HCT116 (cell line): ENCODE measurements at regions not wholly inside any gene's neighbourhood (a gene's known extent, or its start where the extent isn't known, plus 50 kb on each side); places are given as distances from the start of the nearest gene placed in this dataset.

ENCODE experiments used
- ATAC-seq: fragments of 200-7000 bp; cut with Tn5 transposase; 2 replicates; pipeline ENCODE4 v1.9.1; 2020; ENCODE audit warnings: mild to moderate bottlenecking, moderate library complexity
- BruUV-seq: library from RNA; stranded (reverse); fragments of 400-500 nt; replicated peaks from 2 replicates; lab custom pipeline; 2021; lab: Mats Ljungman, UMichigan
- CTCF ChIA-PET: fragments of 300-600 bp; sonication (Branson Sonifier 250); formaldehyde crosslinking; loops from one replicate; lab custom pipeline; 2021; ENCODE audit warnings: antibody characterized with exemption; lab: Charles Lee
- POLR2A ChIA-PET: fragments of 300-600, 350-600 bp; sonication (Branson Sonifier 250); formaldehyde crosslinking; loops from one replicate; lab custom pipeline; 2021; ENCODE audit warnings: antibody characterized with exemption; lab: Charles Lee
- RAD21 ChIA-PET, 2 experiments: fragments of 300-600 bp; sonication (Branson Sonifier 250); formaldehyde crosslinking; loops; one replicate each; lab custom pipeline; 2023; ENCODE audit warnings: low total read pairs in 2 of 2; ENCODE audit not compliant: uncharacterized antibody in 2 of 2, unreplicated experiment in 2 of 2, low non-redundant PET in 1 of 2; lab: Charles Lee
- DNase-seq: peaks from one replicate; pipeline ENCODE4 v3.0.0-alpha.2; 2010; ENCODE audit warnings: low read depth, low spot score
- H2AFZ ChIP-seq: fragments of 200-600 bp; shearing (Covaris generic), sonication (generic); 2 replicates; pipeline ENCODE4 v1.6.1; 2017; ENCODE audit warnings: low read depth, mixed run types, mixed read lengths, antibody characterized with exemption, low read length; ENCODE audit not compliant: poor library complexity, severe bottlenecking
- H3K27ac ChIP-seq: 2 replicates; pipeline ENCODE4 v1.5.1; 2012; ENCODE audit warnings: low read depth, low read length
- H3K27me3 ChIP-seq: fragments of 200-600 bp; sonication (generic); 2 replicates; pipeline ENCODE4 v1.6.1; 2016; ENCODE audit warnings: mixed run types, low read length, mixed read lengths; ENCODE audit not compliant: insufficient read depth
- H3K36me3 ChIP-seq, 2 experiments: fragments of 200-500 bp in 1 of 2; fragments of 200-600 bp in 1 of 2; sonication (Bioruptor generic) in 1 of 2; sonication (generic) in 1 of 2; 2 replicates each; pipeline versions ENCODE4 v1.5.1 to v1.6.1; 2014 to 2016; ENCODE audit warnings: low read length in 2 of 2, inconsistent platforms in 1 of 2, mixed read lengths in 1 of 2, mixed run types in 1 of 2; ENCODE audit not compliant: insufficient read depth in 2 of 2, control insufficient read depth in 1 of 2
- H3K4me1 ChIP-seq, 2 experiments: fragments of 200-600 bp in 1 of 2; sonication (generic) in 1 of 2; 2 replicates each; pipeline versions ENCODE4 v1.5.1 to v1.6.1; 2012 to 2017; ENCODE audit warnings: low read length in 2 of 2, inconsistent platforms in 1 of 2, mild to moderate bottlenecking in 1 of 2, mixed read lengths in 1 of 2, mixed run types in 1 of 2, moderate library complexity in 1 of 2; ENCODE audit not compliant: insufficient read depth in 2 of 2, control insufficient read depth in 1 of 2
- H3K4me2 ChIP-seq: fragments of 200-600 bp; sonication (generic); 2 replicates; pipeline ENCODE4 v1.6.1; 2017; ENCODE audit warnings: mixed run types, low read length, mixed read lengths
- H3K4me3 ChIP-seq, 2 experiments: fragments of 200-600 bp in 1 of 2; sonication (generic) in 1 of 2; replicated peaks in 1 of 2; 2 replicates each; pipeline ENCODE4 v1.5.1; 2011 to 2016; ENCODE audit warnings: low read length in 2 of 2, control low read depth in 1 of 2, low read depth in 1 of 2, mild to moderate bottlenecking in 1 of 2, mixed read lengths in 1 of 2, mixed run types in 1 of 2
- H3K79me2 ChIP-seq: fragments of 200-600 bp; sonication (generic); 2 replicates; pipeline ENCODE4 v1.6.1; 2017; ENCODE audit warnings: mild to moderate bottlenecking, mixed run types, low read length, moderate library complexity, mixed read lengths; ENCODE audit not compliant: insufficient read depth
- H3K9ac ChIP-seq: fragments of 200-600 bp; sonication (generic); 2 replicates; pipeline ENCODE4 v1.6.1; 2016; ENCODE audit warnings: low read length, mixed read lengths
- H3K9me2 ChIP-seq: fragments of 200-600 bp; sonication (generic), shearing (Covaris generic); 2 replicates; pipeline ENCODE4 v1.6.1; 2017; ENCODE audit warnings: mixed run types, mild to moderate bottlenecking, moderate library complexity; ENCODE audit not compliant: insufficient read depth
- H3K9me3 ChIP-seq, 2 experiments: fragments of 200-500 bp in 1 of 2; fragments of 200-600 bp in 1 of 2; sonication (Bioruptor generic) in 1 of 2; sonication (generic) in 1 of 2; 2 replicates each; pipeline ENCODE4 v1.6.1; 2014 to 2017; ENCODE audit warnings: low read length in 2 of 2, mixed read lengths in 2 of 2, inconsistent platforms in 1 of 2, low read depth in 1 of 2, mild to moderate bottlenecking in 1 of 2, mixed run types in 1 of 2, moderate library complexity in 1 of 2; ENCODE audit not compliant: control insufficient read depth in 1 of 2, insufficient read depth in 1 of 2
- H4K20me1 ChIP-seq: fragments of 200-600 bp; sonication (generic), shearing (Covaris generic); 2 replicates; pipeline ENCODE4 v1.6.1; 2017; ENCODE audit warnings: mixed run types, mild to moderate bottlenecking, moderate library complexity; ENCODE audit not compliant: insufficient read depth
- CBX3 ChIP-seq: IDR thresholded peaks from 2 replicates; pipeline ENCODE4 v1.6.1; 2012; ENCODE audit warnings: low read depth
- CEBPB ChIP-seq: IDR thresholded peaks from 2 replicates; pipeline ENCODE4 v1.6.1; 2012; ENCODE audit warnings: low read depth
- CTCF ChIP-seq, 3 experiments: fragments of 200-600 bp in 1 of 3; sonication (generic) in 1 of 3; IDR thresholded peaks in 2 of 3; conservative IDR thresholded peaks in 1 of 3; 2 replicates each; pipeline ENCODE4 v1.5.1; 2012 to 2017; ENCODE audit warnings: low read depth in 2 of 3, low read length in 2 of 3, antibody characterized with exemption in 1 of 3, borderline replicate concordance in 1 of 3, control low read depth in 1 of 3, mild to moderate bottlenecking in 1 of 3, mixed read lengths in 1 of 3, mixed run types in 1 of 3, moderate library complexity in 1 of 3; ENCODE audit not compliant: insufficient read depth in 1 of 3
- EGR1 ChIP-seq: IDR thresholded peaks from 2 replicates; pipeline ENCODE4 v1.6.1; 2012; ENCODE audit warnings: low read depth
- EZH2 ChIP-seq: fragments of 200-600 bp; sonication (generic); IDR thresholded peaks from 2 replicates; pipeline ENCODE4 v1.6.1; 2017; ENCODE audit warnings: antibody characterized with exemption, mixed run types
- EZH2phosphoT487 ChIP-seq: fragments of 200-600 bp; IDR thresholded peaks from 2 replicates; pipeline ENCODE4 v1.6.1; 2018; ENCODE audit warnings: antibody characterized with exemption, borderline replicate concordance
- FOSL1 ChIP-seq: IDR thresholded peaks from 2 replicates; pipeline ENCODE4 v1.6.1; 2012; ENCODE audit warnings: low read depth
- POLR2A ChIP-seq: IDR thresholded peaks from 2 replicates; pipeline ENCODE4 v1.7.0; 2011; ENCODE audit warnings: borderline replicate concordance; ENCODE audit not compliant: insufficient read depth, insufficient read length; ENCODE audit errors: extremely low read depth
- POLR2AphosphoS5 ChIP-seq: IDR thresholded peaks from 2 replicates; pipeline ENCODE4 v1.6.1; 2011; ENCODE audit warnings: mild to moderate bottlenecking, low read depth, low read length, moderate library complexity
- RAD21 ChIP-seq: IDR thresholded peaks from 2 replicates; pipeline ENCODE4 v1.6.1; 2012; ENCODE audit warnings: low read depth, mild to moderate bottlenecking
- REST ChIP-seq: IDR thresholded peaks from 2 replicates; pipeline ENCODE4 v1.6.1; 2012; ENCODE audit warnings: low read depth
- SP1 ChIP-seq: IDR thresholded peaks from 2 replicates; pipeline ENCODE4 v1.6.1; 2012; ENCODE audit warnings: low read depth
- SRF ChIP-seq: IDR thresholded peaks from 2 replicates; pipeline ENCODE4 v1.6.1; 2012; ENCODE audit warnings: low read depth
- TCF7L2 ChIP-seq: IDR thresholded peaks from 2 replicates; pipeline ENCODE4 v1.7.0; 2011; ENCODE audit warnings: borderline replicate concordance, inconsistent platforms; ENCODE audit not compliant: insufficient read depth, insufficient read length; ENCODE audit errors: extremely low read depth
- ZFX ChIP-seq: fragments of 450-650 bp; IDR thresholded peaks from 2 replicates; pipeline ENCODE4 v1.6.1; 2017
- intact Hi-C: fragments of 100-400 bp; cut with micrococcal nuclease; formaldehyde crosslinking; loops from 2 replicates; pipeline ENCODE4 v1.10.0; 2022

- Histone ChIP-seq H3K4me3 (no peak overlapping the region), H3K9me3 (no peaks in the 10 kb centered on the region), H4K20me1 (no peaks in the 10 kb centered on the region), H3K27me3 (no peaks in the 10 kb centered on the region)
- intact Hi-C loops = no loop called here
- RAD21 ChIA-PET = no interaction called here
- TF ChIP-seq SP1 (no peak), CBX3 (no peak), POLR2A (no peak), CEBPB (no peak), RAD21 (no peak)
- TF ChIP-seq, all 23 proteins: peak for 0
- ATAC-seq (no peak), DNase-seq (no peak)
- H3K4me1 ChIP-seq = no peaks in the 10 kb centered on the region
- H2AFZ ChIP-seq = no peak overlapping the region
- H3K4me2 ChIP-seq = no peak overlapping the region
- no peaks in the 10 kb centered on the region for H3K36me3 ChIP-seq
- no peak overlapping the region for H3K9ac ChIP-seq
- no TSS peak for BruUV-seq
- 0 out of 2 replicates have a peak, but pooled peaks cover 2% of the 10 kb centered on the region for H3K9me2 ChIP-seq
- ChIA-PET POLR2A (no interaction called here), CTCF (no interaction called here)
- no peak overlapping the region for H3K27ac ChIP-seq
- H3K79me2 ChIP-seq = no peaks in the 10 kb centered on the region
Observed at GRCh38 chr6:141851063-141851462, 281.7 kb upstream of the GJE1 start.

- H3K36me3 ChIP-seq = no peaks in the 10 kb centered on the region
- ATAC-seq = no peak
- TF ChIP-seq CEBPB = no peak
- no peak for TF ChIP-seq ZFX
- TF ChIP-seq EZH2phosphoT487 = no peak
- no peak for TF ChIP-seq RAD21
- TF ChIP-seq POLR2A = no peak
- no peak for TF ChIP-seq EGR1
- TF ChIP-seq POLR2AphosphoS5 = no peak
- no peak for TF ChIP-seq FOSL1
- TF ChIP-seq CTCF (IDR thresholded peaks at IDR 0.05 in 2 of 3, conservative IDR thresholded peaks at IDR 0.05 in 1 of 3; ENCODE audit: borderline replicate concordance in 1 of 3, insufficient read depth in 1 of 3, low read depth in 2 of 3, low read length in 2 of 3) = no peak
- TF ChIP-seq SRF = no peak
- no peak for TF ChIP-seq EZH2
- no peak for TF ChIP-seq TCF7L2
- TF ChIP-seq REST = no peak
Observed at GRCh38 chr6:141848029-141848890, 284.5 kb upstream of the GJE1 start.

More at GRCh38 chr6:141848029-141848890, 284.5 kb upstream of the GJE1 start:
- no TSS peak for BruUV-seq
- RAD21 ChIA-PET = no interaction called here
- H4K20me1 ChIP-seq = no peaks in the 10 kb centered on the region
- H3K9me2 ChIP-seq = 0 out of 2 replicates have a peak, but pooled peaks cover 2% of the 10 kb centered on the region
- no peak overlapping the region for H3K27ac ChIP-seq
- H3K4me2 ChIP-seq = no peak overlapping the region
- POLR2A ChIA-PET = no interaction called here
- CTCF ChIA-PET = no interaction called here
- intact Hi-C loops = no loop called here
- H3K9me3 ChIP-seq = no peaks in the 10 kb centered on the region
- H3K4me3 ChIP-seq = no peak overlapping the region
- no peak overlapping the region for H3K9ac ChIP-seq
- DNase-seq = no peak
- no peaks in the 10 kb centered on the region for H3K79me2 ChIP-seq
- H3K4me1 ChIP-seq = no peaks in the 10 kb centered on the region
- no peak overlapping the region for H2AFZ ChIP-seq
- no peaks in the 10 kb centered on the region for H3K27me3 ChIP-seq
